ENCODE measurements at regions not wholly inside any gene's neighbourhood (a gene's known extent, or its start where the extent isn't known, plus 50 kb on each side); places are given as distances from the start of the nearest gene placed in this dataset.

- DNase-seq (ENCODE audit: low spot score in 2 of 2): peak in 1 of 2 donors; percentile 42
- no peak for TF ChIP-seq POLR2AphosphoS5 (IDR thresholded peaks at IDR 0.05)
- TF ChIP-seq, protein P1, sequence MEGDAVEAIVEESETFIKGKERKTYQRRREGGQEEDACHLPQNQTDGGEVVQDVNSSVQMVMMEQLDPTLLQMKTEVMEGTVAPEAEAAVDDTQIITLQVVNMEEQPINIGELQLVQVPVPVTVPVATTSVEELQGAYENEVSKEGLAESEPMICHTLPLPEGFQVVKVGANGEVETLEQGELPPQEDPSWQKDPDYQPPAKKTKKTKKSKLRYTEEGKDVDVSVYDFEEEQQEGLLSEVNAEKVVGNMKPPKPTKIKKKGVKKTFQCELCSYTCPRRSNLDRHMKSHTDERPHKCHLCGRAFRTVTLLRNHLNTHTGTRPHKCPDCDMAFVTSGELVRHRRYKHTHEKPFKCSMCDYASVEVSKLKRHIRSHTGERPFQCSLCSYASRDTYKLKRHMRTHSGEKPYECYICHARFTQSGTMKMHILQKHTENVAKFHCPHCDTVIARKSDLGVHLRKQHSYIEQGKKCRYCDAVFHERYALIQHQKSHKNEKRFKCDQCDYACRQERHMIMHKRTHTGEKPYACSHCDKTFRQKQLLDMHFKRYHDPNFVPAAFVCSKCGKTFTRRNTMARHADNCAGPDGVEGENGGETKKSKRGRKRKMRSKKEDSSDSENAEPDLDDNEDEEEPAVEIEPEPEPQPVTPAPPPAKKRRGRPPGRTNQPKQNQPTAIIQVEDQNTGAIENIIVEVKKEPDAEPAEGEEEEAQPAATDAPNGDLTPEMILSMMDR (IDR thresholded peaks at IDR 0.05): no peak
- no peak for TF ChIP-seq POLR2A (IDR thresholded peaks at IDR 0.05)
- Histone ChIP-seq H3K4me3 (peak overlapping the region; percentile 21 to 55 (median 38)), H3K9me3 (no peaks in the 10 kb centered on the region), H3K4me1 (no peaks in the 10 kb centered on the region), H3K27me3 (no peaks in the 10 kb centered on the region), H3K36me3 (no peaks in the 10 kb centered on the region), H3K27ac (peak overlapping the region; percentile 35 to 66)
- intact Hi-C loops (cut with DNase I; ENCODE audit: low total_unique reads): no loop called here
Observed at GRCh38 chr12:130070126-130070611, 92.1 kb upstream of the FZD10 start.

DNA sequence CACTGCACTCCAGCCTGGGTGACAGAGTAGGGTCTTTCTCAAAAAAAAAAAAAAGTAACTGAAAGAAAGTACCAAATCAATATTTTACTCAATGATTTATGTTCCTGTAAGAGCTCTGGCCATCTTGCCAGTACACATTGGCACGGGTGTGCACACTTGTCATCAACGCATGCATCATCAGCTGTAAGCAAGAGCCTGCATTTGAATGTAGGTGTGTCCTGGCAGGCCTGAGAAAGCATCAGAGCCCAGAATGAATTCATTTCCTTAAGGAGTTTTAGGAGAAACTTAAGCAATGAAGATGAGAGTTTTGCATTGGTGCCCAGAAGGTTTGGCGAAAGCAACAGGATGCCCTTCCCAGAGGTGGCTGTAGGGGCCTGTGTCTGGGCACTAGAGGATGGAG lies 88.5 kb upstream of the FZD10 start:
- no peak for DNase-seq (ENCODE audit: low spot score in 2 of 2)
- Histone ChIP-seq H3K36me3 (no peaks in the 10 kb centered on the region), H3K9me3 (no peaks in the 10 kb centered on the region), H3K27ac (no peak overlapping the region), H3K4me3 (no peak overlapping the region), H3K27me3 (no peaks in the 10 kb centered on the region), H3K4me1 (no peaks in the 10 kb centered on the region)
- intact Hi-C loops (cut with DNase I; ENCODE audit: low total_unique reads): no loop called here
- TF ChIP-seq, protein P1 (IDR thresholded peaks at IDR 0.05): no peak
- TF ChIP-seq POLR2AphosphoS5 (IDR thresholded peaks at IDR 0.05) (no peak), POLR2A (IDR thresholded peaks at IDR 0.05) (no peak)

GRCh38 chr12:130074661-130075406 lies 87.4 kb upstream of the FZD10 start:
- Histone ChIP-seq H3K9me3 (no peaks in the 10 kb centered on the region), H3K27me3 (no peaks in the 10 kb centered on the region), H3K4me1 (no peaks in the 10 kb centered on the region), H3K27ac (no peak overlapping the region), H3K4me3 (no peak overlapping the region), H3K36me3 (no peaks in the 10 kb centered on the region)
- DNase-seq (ENCODE audit: low spot score in 2 of 2): no peak
- TF ChIP-seq, protein P1 (IDR thresholded peaks at IDR 0.05): no peak
- intact Hi-C loops (cut with DNase I; ENCODE audit: low total_unique reads): no loop called here

DNA sequence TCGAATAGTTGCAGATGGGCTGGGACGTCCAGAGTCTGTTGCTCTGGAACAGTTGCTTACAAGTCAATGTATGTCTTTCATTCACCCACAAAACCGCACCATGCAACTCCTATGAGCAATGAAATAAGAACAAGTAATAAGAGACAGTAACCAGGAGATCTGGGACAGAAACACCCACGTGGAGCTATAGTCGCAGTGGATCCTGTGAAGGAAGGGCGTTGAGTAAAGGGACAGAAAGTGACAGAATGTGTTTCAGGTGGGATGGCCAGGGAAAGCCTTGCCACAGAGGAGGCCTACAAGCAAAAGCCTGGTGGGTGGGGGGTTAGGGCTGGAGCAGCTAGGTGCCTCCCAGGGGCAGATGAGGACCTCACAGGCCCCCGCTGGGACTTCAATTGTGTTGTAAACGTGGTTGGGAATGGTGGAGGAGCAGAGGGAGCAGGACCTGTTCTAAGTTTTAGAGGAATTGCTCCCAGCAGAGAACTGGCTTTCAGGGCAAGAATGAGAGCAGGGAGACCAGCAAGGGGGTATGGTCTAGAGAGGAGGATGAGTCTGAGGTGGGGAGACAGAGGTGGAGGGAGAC lies 86.7 kb upstream of the FZD10 start:
- Histone ChIP-seq H3K36me3 (no peaks in the 10 kb centered on the region), H3K27ac (no peak overlapping the region), H3K9me3 (no peaks in the 10 kb centered on the region), H3K4me1 (no peaks in the 10 kb centered on the region), H3K4me3 (no peak overlapping the region), H3K27me3 (no peaks in the 10 kb centered on the region)
- DNase-seq (ENCODE audit: low spot score in 2 of 2): no peak
- TF ChIP-seq POLR2A (IDR thresholded peaks at IDR 0.05) (no peak), POLR2AphosphoS5 (IDR thresholded peaks at IDR 0.05) (no peak)
- TF ChIP-seq, protein P1 (IDR thresholded peaks at IDR 0.05): no peak
- intact Hi-C loops (cut with DNase I; ENCODE audit: low total_unique reads): no loop called here

DNA sequence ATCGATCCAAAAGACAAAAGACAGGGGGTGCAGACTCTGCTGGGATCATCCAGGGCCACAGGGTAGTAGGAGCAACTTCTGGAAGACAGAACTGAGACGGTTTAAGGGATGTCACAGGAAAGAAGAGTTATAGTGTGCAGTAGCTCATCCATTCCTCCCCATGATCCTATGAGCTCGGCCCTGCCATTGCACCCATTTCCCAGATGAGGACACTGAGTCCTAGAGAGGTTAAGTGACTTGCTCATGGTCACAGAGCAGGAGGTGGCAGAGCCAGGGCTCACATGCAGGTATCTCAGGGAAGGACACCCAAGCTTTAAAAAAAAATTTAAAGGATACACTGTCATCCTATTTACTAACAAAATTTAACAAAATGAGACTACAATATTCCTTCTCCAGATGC lies 86.1 kb upstream of the FZD10 start:
- no peak for TF ChIP-seq POLR2AphosphoS5 (IDR thresholded peaks at IDR 0.05)
- no peak for TF ChIP-seq POLR2A (IDR thresholded peaks at IDR 0.05)
- Histone ChIP-seq H3K9me3 (no peaks in the 10 kb centered on the region), H3K27ac (no peak overlapping the region), H3K4me3 (no peak overlapping the region), H3K4me1 (no peaks in the 10 kb centered on the region), H3K36me3 (no peaks in the 10 kb centered on the region), H3K27me3 (no peaks in the 10 kb centered on the region)
- no peak for DNase-seq (ENCODE audit: low spot score in 2 of 2)
- intact Hi-C loops (cut with DNase I; ENCODE audit: low total_unique reads): no loop called here
